ENCODE measurements at regions not wholly inside any gene's neighbourhood (a gene's known extent, or its start where the extent isn't known, plus 50 kb on each side); places are given as distances from the start of the nearest gene placed in this dataset.

- ATAC-seq (ENCODE audit: low FRiP score) (no peak), DNase-seq (ENCODE audit: low spot score) (no peak)
- no peak for TF ChIP-seq CTCF (IDR thresholded peaks at IDR 0.05)
These were observed 860.8 kb downstream of the TBC1D22A start for GRCh38 chr22:47623066-47623762.

GRCh38 chr22:47622541-47622940 lies 860.1 kb downstream of the TBC1D22A start:
- DNase-seq (ENCODE audit: low spot score), result no peak
- no peak for ATAC-seq (ENCODE audit: low FRiP score)
- no peak for TF ChIP-seq CTCF (IDR thresholded peaks at IDR 0.05)

- no peak for TF ChIP-seq CTCF (IDR thresholded peaks at IDR 0.05)
- no peak for ATAC-seq (ENCODE audit: low FRiP score)
- DNase-seq (ENCODE audit: low spot score), result no peak
These were observed 858.8 kb downstream of the TBC1D22A start for GRCh38 chr22:47621253-47621652.

- ATAC-seq (ENCODE audit: low FRiP score) (no peak), DNase-seq (ENCODE audit: low spot score) (no peak)
- no peak for TF ChIP-seq CTCF (IDR thresholded peaks at IDR 0.05)
These were observed 857.9 kb downstream of the TBC1D22A start for GRCh38 chr22:47620391-47620790.

DNA sequence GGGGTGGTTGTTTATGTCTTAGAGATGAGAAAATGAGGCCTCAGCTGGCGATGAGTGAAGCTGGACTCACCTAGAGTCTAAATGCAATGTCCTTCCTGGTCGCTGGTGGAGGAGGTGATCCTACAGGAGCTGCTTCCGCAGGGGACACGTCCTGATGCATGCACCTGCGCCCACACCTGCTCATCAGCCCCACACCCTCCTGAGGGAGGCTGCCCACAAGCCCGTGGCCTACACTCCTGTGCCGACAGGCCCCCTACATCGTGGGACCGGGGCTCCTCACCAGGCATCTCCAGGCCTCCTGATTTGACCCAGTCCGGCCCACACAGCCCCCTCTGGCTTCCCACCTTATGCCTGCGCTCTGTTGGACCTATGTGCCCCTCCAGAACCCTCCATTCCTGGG lies 857.2 kb downstream of the TBC1D22A start:
- no peak for TF ChIP-seq CTCF (IDR thresholded peaks at IDR 0.05)
- DNase-seq (ENCODE audit: low spot score) (no peak), ATAC-seq (ENCODE audit: low FRiP score) (no peak)

DNA sequence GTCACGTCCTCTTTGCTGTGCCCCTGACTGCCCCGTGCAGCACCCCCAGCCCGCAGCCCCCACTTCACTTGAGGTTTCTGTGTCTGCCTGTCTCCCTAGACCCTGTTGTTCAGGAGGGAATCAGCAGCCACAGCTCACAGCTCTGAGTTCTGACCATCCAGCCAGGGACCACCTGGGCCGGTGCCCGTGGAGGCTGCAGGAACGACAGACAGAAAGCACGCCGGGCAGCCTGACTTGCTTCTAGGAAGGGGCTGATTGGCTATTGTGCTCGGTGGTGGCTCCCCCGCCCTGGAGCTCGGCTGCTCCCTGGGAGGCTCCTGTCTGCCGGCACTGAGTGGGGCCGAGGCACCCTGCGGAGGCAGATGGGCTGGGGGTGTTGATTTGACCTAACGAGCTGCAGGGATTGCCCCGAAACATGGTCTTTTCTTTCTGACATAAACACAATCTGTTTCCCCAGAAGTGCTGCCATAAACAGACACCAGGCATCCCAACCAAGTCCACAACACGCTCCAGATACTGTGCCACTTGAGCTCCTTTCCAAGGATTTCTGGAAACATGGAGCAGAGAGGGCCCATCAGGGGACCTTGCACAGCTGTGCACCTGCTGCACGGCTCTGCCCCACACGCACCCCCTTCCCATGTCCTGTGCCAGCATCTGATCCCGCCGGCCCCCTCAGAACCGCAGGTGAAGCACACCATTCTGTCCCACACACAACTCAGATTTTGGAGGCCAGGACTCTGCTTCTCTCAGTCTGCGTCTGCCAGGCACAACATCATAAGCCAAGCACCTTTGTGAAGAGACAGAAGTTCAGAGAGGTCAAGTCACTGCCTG lies 855.9 kb downstream of the TBC1D22A start:
- no peak for TF ChIP-seq CTCF (IDR thresholded peaks at IDR 0.05)
- ATAC-seq (ENCODE audit: low FRiP score), result no peak
- no peak for DNase-seq (ENCODE audit: low spot score)

DNA sequence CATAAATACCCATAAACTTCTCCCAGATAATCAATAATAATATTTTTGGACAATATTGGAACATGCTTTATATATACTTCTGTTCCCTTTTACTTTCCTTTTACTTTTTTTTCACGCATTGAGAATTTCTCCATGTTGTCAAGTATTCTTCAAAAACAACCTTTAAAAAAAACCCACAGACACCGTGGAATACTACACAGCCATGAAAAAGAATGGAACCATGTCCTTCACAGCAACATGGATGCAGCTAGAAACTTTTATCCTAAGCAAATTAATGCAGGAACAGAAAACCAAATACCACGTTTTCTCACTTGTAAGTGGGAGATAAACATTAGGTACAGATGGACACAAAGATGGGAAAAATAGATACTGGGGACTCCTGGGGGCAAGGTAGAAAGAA lies 854.7 kb downstream of the TBC1D22A start:
- no peak for TF ChIP-seq CTCF (IDR thresholded peaks at IDR 0.05)
- DNase-seq (ENCODE audit: low spot score), result no peak
- ATAC-seq (ENCODE audit: low FRiP score), result no peak

All from omental fat pad (tissue), 3 donors.